ENCODE measurements at regions not wholly inside any gene's neighbourhood (a gene's known extent, or its start where the extent isn't known, plus 50 kb on each side); places are given as distances from the start of the nearest gene placed in this dataset.

- DNase-seq (ENCODE audit: low spot score in 2 of 2, unreplicated experiment in 2 of 2) = no peak
- peaks cover 16% of the 10 kb centered on the region for H3K9me3 Mint-ChIP-seq
- no peak for TF ChIP-seq CTCF (IDR thresholded peaks at IDR 0.05; ENCODE audit: unreplicated experiment)
- no peaks in the 10 kb centered on the region for H3K36me3 Mint-ChIP-seq
- no peak overlapping the region for H3K4me3 Mint-ChIP-seq
- no peak overlapping the region for H3K27ac Mint-ChIP-seq
- H3K27me3 Mint-ChIP-seq (ENCODE audit: low read depth) = no peaks in the 10 kb centered on the region
- no peaks in the 10 kb centered on the region for H3K4me1 Mint-ChIP-seq
Measured at GRCh38 chr6:94260765-94261164, 841.4 kb upstream of the EPHA7 start.

- H3K4me3 Mint-ChIP-seq = no peak overlapping the region
- no peaks in the 10 kb centered on the region for H3K4me1 Mint-ChIP-seq
- no peak for TF ChIP-seq CTCF (IDR thresholded peaks at IDR 0.05; ENCODE audit: unreplicated experiment)
- no peak overlapping the region for H3K27ac Mint-ChIP-seq
- no peaks in the 10 kb centered on the region for H3K36me3 Mint-ChIP-seq
- DNase-seq (ENCODE audit: low spot score in 2 of 2, unreplicated experiment in 2 of 2) = no peak
- H3K27me3 Mint-ChIP-seq (ENCODE audit: low read depth) = no peaks in the 10 kb centered on the region
- peaks cover 3% of the 10 kb centered on the region for H3K9me3 Mint-ChIP-seq
Measured at GRCh38 chr6:94254689-94255088, 835.3 kb upstream of the EPHA7 start.

- no peak for DNase-seq (ENCODE audit: low spot score in 2 of 2, unreplicated experiment in 2 of 2)
- Mint-ChIP-seq H3K36me3 (no peaks in the 10 kb centered on the region), H3K27ac (no peak overlapping the region), H3K4me3 (no peak overlapping the region), H3K27me3 (ENCODE audit: low read depth) (no peaks in the 10 kb centered on the region), H3K9me3 (no peaks in the 10 kb centered on the region), H3K4me1 (no peaks in the 10 kb centered on the region)
- TF ChIP-seq CTCF (IDR thresholded peaks at IDR 0.05; ENCODE audit: unreplicated experiment) = no peak
Measured at GRCh38 chr6:94251878-94252277, 832.5 kb upstream of the EPHA7 start.

- TF ChIP-seq CTCF (IDR thresholded peaks at IDR 0.05; ENCODE audit: unreplicated experiment) = no peak
- Mint-ChIP-seq H3K27ac (no peak overlapping the region), H3K9me3 (peaks cover 20% of the 10 kb centered on the region), H3K4me1 (no peaks in the 10 kb centered on the region), H3K27me3 (ENCODE audit: low read depth) (no peaks in the 10 kb centered on the region), H3K4me3 (no peak overlapping the region), H3K36me3 (no peaks in the 10 kb centered on the region)
- no peak for DNase-seq (ENCODE audit: low spot score in 2 of 2, unreplicated experiment in 2 of 2)
Measured at GRCh38 chr6:94245395-94245794, 826.0 kb upstream of the EPHA7 start.

- Mint-ChIP-seq H3K27ac (no peak overlapping the region), H3K4me3 (no peak overlapping the region), H3K9me3 (peaks cover 20% of the 10 kb centered on the region), H3K4me1 (no peaks in the 10 kb centered on the region), H3K36me3 (no peaks in the 10 kb centered on the region), H3K27me3 (ENCODE audit: low read depth) (peaks cover 3% of the 10 kb centered on the region)
- no peak for TF ChIP-seq CTCF (IDR thresholded peaks at IDR 0.05; ENCODE audit: unreplicated experiment)
- DNase-seq (ENCODE audit: low spot score in 2 of 2, unreplicated experiment in 2 of 2) = no peak
Measured at GRCh38 chr6:94238868-94239267, 819.5 kb upstream of the EPHA7 start.

GRCh38 chr6:94227741-94228140 lies 808.4 kb upstream of the EPHA7 start:
- Mint-ChIP-seq H3K27me3 (ENCODE audit: low read depth) (no peaks in the 10 kb centered on the region), H3K4me1 (no peaks in the 10 kb centered on the region), H3K4me3 (no peak overlapping the region), H3K36me3 (no peaks in the 10 kb centered on the region), H3K9me3 (peaks cover 1% of the 10 kb centered on the region), H3K27ac (no peak overlapping the region)
- no peak for TF ChIP-seq CTCF (IDR thresholded peaks at IDR 0.05; ENCODE audit: unreplicated experiment)
- no peak for DNase-seq (ENCODE audit: low spot score in 2 of 2, unreplicated experiment in 2 of 2)
